HG03460 (cell line): ENCODE measurements at regions not wholly inside any gene's neighbourhood (a gene's known extent, or its start where the extent isn't known, plus 50 kb on each side); places are given as distances from the start of the nearest gene placed in this dataset.
A peak's percentile ranks its signal among the peaks of the same experiment; 100 is the strongest.

Experiments
- ATAC-seq: cut with Tn5 transposase; IDR thresholded peaks from one replicate; pipeline ENCODE4 v1.9.1; 2021; ENCODE audit not compliant: unreplicated experiment

- no peak for ATAC-seq
Observed at GRCh38 chr6:143621876-143622605, 55.7 kb upstream of the PHACTR2 start.

- ATAC-seq: no peak
Observed at GRCh38 chr6:143621159-143621873, 56.4 kb upstream of the PHACTR2 start.

GRCh38 chr6:143620447-143620846 is 57.3 kb upstream of the PHACTR2 start:
- ATAC-seq: no peak

GRCh38 chr6:143619824-143620401 is 57.9 kb upstream of the PHACTR2 start:
- ATAC-seq: no peak

GRCh38 chr6:143616741-143617140 is 61.0 kb upstream of the PHACTR2 start:
- no peak for ATAC-seq

GRCh38 chr6:143615785-143616184 is 62.0 kb upstream of the PHACTR2 start:
- ATAC-seq: no peak

GRCh38 chr6:143614235-143614634 is 63.5 kb upstream of the PHACTR2 start:
- ATAC-seq: no peak

- no peak for ATAC-seq
Observed at GRCh38 chr6:143613749-143614148, 64.0 kb upstream of the PHACTR2 start.

GRCh38 chr6:143612186-143612585 is 65.6 kb upstream of the PHACTR2 start:
- ATAC-seq: no peak

- ATAC-seq: no peak
Observed at GRCh38 chr6:143611580-143611979, 66.2 kb upstream of the PHACTR2 start.

GRCh38 chr6:143609972-143610371 is 67.8 kb upstream of the PHACTR2 start:
- no peak for ATAC-seq

- no peak for ATAC-seq
Observed at GRCh38 chr6:143609501-143609900, 68.3 kb upstream of the PHACTR2 start.

GRCh38 chr6:143608906-143609305 is 68.9 kb upstream of the PHACTR2 start:
- no peak for ATAC-seq

- no peak for ATAC-seq
Observed at GRCh38 chr6:143607974-143608373, 69.8 kb upstream of the PHACTR2 start.

GRCh38 chr6:143607168-143607567 is 70.6 kb upstream of the PHACTR2 start:
- ATAC-seq: no peak

GRCh38 chr6:143605906-143606521 is 71.8 kb upstream of the PHACTR2 start:
- ATAC-seq: no peak

- ATAC-seq: no peak
Observed at GRCh38 chr6:143603455-143603854, 74.3 kb upstream of the PHACTR2 start.

- no peak for ATAC-seq
Observed at GRCh38 chr6:143601504-143601903, 76.3 kb upstream of the PHACTR2 start.

- no peak for ATAC-seq
Observed at GRCh38 chr6:143600821-143601220, 76.9 kb upstream of the PHACTR2 start.

GRCh38 chr6:143598466-143599080 is 79.2 kb upstream of the PHACTR2 start:
- peak; percentile 81 for ATAC-seq

GRCh38 chr6:143596866-143597265 is 80.9 kb upstream of the PHACTR2 start:
- ATAC-seq: no peak
